Skin epidermis (tissue), 12 donors: ENCODE measurements at regions not wholly inside any gene's neighbourhood (a gene's known extent, or its start where the extent isn't known, plus 50 kb on each side); places are given as distances from the start of the nearest gene placed in this dataset.

Source experiments
- H3K27ac ChIP-seq, 21 experiments: fragments of 200-600 bp; sonication (generic) in 11 of 21; one replicate each; pipeline ENCODE4 v1.5.0; 2020; ENCODE audit warnings: mild to moderate bottlenecking in 3 of 21, inconsistent platforms in 2 of 21, moderate library complexity in 2 of 21
- H3K4me3 ChIP-seq, 7 experiments: fragments of 200-600 bp; sonication (generic) in 2 of 7; one replicate each; pipeline ENCODE4 v1.5.0; 2020; ENCODE audit warnings: inconsistent platforms in 2 of 7, mild to moderate bottlenecking in 2 of 7, moderate library complexity in 1 of 7

- H3K4me3 ChIP-seq: no peak overlapping the region
- peak overlapping the region in 1 of 21 experiments; percentile 56 for H3K27ac ChIP-seq
These were observed 126.1 kb downstream of the THNSL2 start for GRCh38 chr2:88296247-88296646.

GRCh38 chr2:88283886-88284592 is 113.9 kb downstream of the THNSL2 start:
- Histone ChIP-seq H3K27ac (no peak overlapping the region), H3K4me3 (no peak overlapping the region)

GRCh38 chr2:88281302-88282217 is 111.4 kb downstream of the THNSL2 start:
- no peak overlapping the region for H3K27ac ChIP-seq

GRCh38 chr2:88269836-88270235 is 99.7 kb downstream of the THNSL2 start:
- H3K4me3 ChIP-seq: no peak overlapping the region
- peak overlapping the region in 1 of 21 experiments; percentile 74 for H3K27ac ChIP-seq

More at GRCh38 chr2:88281302-88282217, 111.4 kb downstream of the THNSL2 start:
- no peak overlapping the region for H3K4me3 ChIP-seq

GRCh38 chr2:88265352-88266303 is 95.5 kb downstream of the THNSL2 start:
- peak overlapping the region in 5 of 21 experiments; percentile 6 to 52 (median 31) for H3K27ac ChIP-seq
- H3K4me3 ChIP-seq: no peak overlapping the region

GRCh38 chr2:88263861-88264260 is 93.7 kb downstream of the THNSL2 start:
- Histone ChIP-seq H3K27ac (no peak overlapping the region), H3K4me3 (no peak overlapping the region)

- Histone ChIP-seq H3K27ac (peak overlapping the region in 2 of 21 experiments; percentile 63 to 75), H3K4me3 (no peak overlapping the region)
These were observed 91.6 kb downstream of the THNSL2 start for GRCh38 chr2:88261725-88262124.

- Histone ChIP-seq H3K27ac (peak overlapping the region in 1 of 21 experiments; percentile 83), H3K4me3 (no peak overlapping the region)
These were observed 88.1 kb downstream of the THNSL2 start for GRCh38 chr2:88258208-88258607.

- no peak overlapping the region for H3K4me3 ChIP-seq
- peak overlapping the region in 1 of 21 experiments; percentile 51 for H3K27ac ChIP-seq
These were observed 84.4 kb downstream of the THNSL2 start for GRCh38 chr2:88254437-88255091.

- H3K4me3 ChIP-seq: no peak overlapping the region
These were observed 83.9 kb downstream of the THNSL2 start for GRCh38 chr2:88253997-88254396.

GRCh38 chr2:88253375-88253774 is 83.2 kb downstream of the THNSL2 start:
- H3K27ac ChIP-seq: peak overlapping the region in 1 of 21 experiments; percentile 51

More at GRCh38 chr2:88253997-88254396, 83.9 kb downstream of the THNSL2 start:
- H3K27ac ChIP-seq: peak overlapping the region in 1 of 21 experiments; percentile 51

GRCh38 chr2:88252646-88253045 is 82.5 kb downstream of the THNSL2 start:
- Histone ChIP-seq H3K4me3 (no peak overlapping the region), H3K27ac (peak overlapping the region in 1 of 21 experiments; percentile 51)

More at GRCh38 chr2:88253375-88253774, 83.2 kb downstream of the THNSL2 start:
- no peak overlapping the region for H3K4me3 ChIP-seq

GRCh38 chr2:88252111-88252510 is 82.0 kb downstream of the THNSL2 start:
- Histone ChIP-seq H3K4me3 (no peak overlapping the region), H3K27ac (peak overlapping the region in 2 of 21 experiments; percentile 15 to 51)

GRCh38 chr2:88250404-88250803 is 80.3 kb downstream of the THNSL2 start:
- Histone ChIP-seq H3K27ac (peak overlapping the region in 1 of 21 experiments; percentile 51), H3K4me3 (no peak overlapping the region)

GRCh38 chr2:88248280-88248828 is 78.2 kb downstream of the THNSL2 start:
- no peak overlapping the region for H3K27ac ChIP-seq
- H3K4me3 ChIP-seq: no peak overlapping the region

- Histone ChIP-seq H3K27ac (no peak overlapping the region), H3K4me3 (no peak overlapping the region)
These were observed 77.4 kb downstream of the THNSL2 start for GRCh38 chr2:88247531-88247930.

GRCh38 chr2:88245109-88245508 is 75.0 kb downstream of the THNSL2 start:
- H3K27ac ChIP-seq: no peak overlapping the region
- no peak overlapping the region for H3K4me3 ChIP-seq

GRCh38 chr2:88239781-88240180 is 69.6 kb downstream of the THNSL2 start:
- H3K27ac ChIP-seq: peak overlapping the region in 3 of 21 experiments; percentile 10 to 76 (median 64)
- no peak overlapping the region for H3K4me3 ChIP-seq

- no peak overlapping the region for H3K4me3 ChIP-seq
- no peak overlapping the region for H3K27ac ChIP-seq
These were observed 66.5 kb downstream of the THNSL2 start for GRCh38 chr2:88236666-88237065.
